Mucosa of descending colon (tissue), 3 donors: ENCODE measurements at regions not wholly inside any gene's neighbourhood (a gene's known extent, or its start where the extent isn't known, plus 50 kb on each side); places are given as distances from the start of the nearest gene placed in this dataset.

Source experiments
- ATAC-seq: fragments of 200-7000 bp; cut with Tn5 transposase; one replicate; pipeline ENCODE4 v1.9.1; 2020; ENCODE audit warnings: mild to moderate bottlenecking, moderate library complexity
- DNase-seq, 3 donors: peaks; one replicate each; pipeline ENCODE4 v3.0.0-alpha.2; 2020
- H3K36me3 ChIP-seq: fragments of 200-600 bp; one replicate; pipeline ENCODE4 v1.8.0; 2021; ENCODE audit warnings: low read depth, mild to moderate bottlenecking
- H3K4me1 ChIP-seq: fragments of 200-600 bp; one replicate; pipeline ENCODE4 v1.8.0; 2021; ENCODE audit warnings: low read depth, mild to moderate bottlenecking
- H3K4me3 ChIP-seq: fragments of 200-600 bp; one replicate; pipeline ENCODE4 v1.8.0; 2021; ENCODE audit warnings: mild to moderate bottlenecking
- H3K9me3 ChIP-seq: fragments of 200-600 bp; one replicate; pipeline ENCODE4 v1.8.0; 2021; ENCODE audit warnings: mild to moderate bottlenecking
- CTCF ChIP-seq: fragments of 200-600 bp; IDR thresholded peaks from one replicate; pipeline ENCODE4 v1.8.0; 2022; ENCODE audit warnings: antibody characterized with exemption, mild to moderate bottlenecking
- intact Hi-C, 2 donors: fragments of 100-400 bp; cut with DNase I in 1 of 2; cut with micrococcal nuclease in 1 of 2; formaldehyde crosslinking; loops; one replicate each; pipeline versions ENCODE4 v1.11.0 to v1.11.1; 2022; cut with DNase I, micrococcal nuclease
- donor health status: DM: no; HTN: no; CAD: no; lungs with moderate emphysema.
- donor health status: DM: no; HTN: no; CAD: no.
- donor health status: DM: no; HTN: yes; CAD: no.

- intact Hi-C loops, result loop anchor here in 1 of 2 donors (10.0 kb wide), 1 partner anchor 329 kb away; the partner anchor contains the start of gene INHBB
- no peak for TF ChIP-seq CTCF
- Histone ChIP-seq H3K4me1 (peaks cover 5% of the 10 kb centered on the region), H3K4me3 (no peak overlapping the region), H3K36me3 (no peaks in the 10 kb centered on the region), H3K9me3 (no peaks in the 10 kb centered on the region)
- ATAC-seq (no peak), DNase-seq (no peak)
These were observed 62.1 kb upstream of the GLI2 start for GRCh38 chr2:120673571-120674061.

- intact Hi-C loops, result loop anchor here in 1 of 2 donors (10.0 kb wide), 1 partner anchor 330 kb away; the partner anchor contains the start of gene INHBB
- Histone ChIP-seq H3K36me3 (no peaks in the 10 kb centered on the region), H3K9me3 (no peaks in the 10 kb centered on the region), H3K4me3 (no peak overlapping the region), H3K4me1 (peaks cover 2% of the 10 kb centered on the region)
- no peak for TF ChIP-seq CTCF
- ATAC-seq (no peak), DNase-seq (no peak)
These were observed 61.2 kb upstream of the GLI2 start for GRCh38 chr2:120674246-120675170.

DNA sequence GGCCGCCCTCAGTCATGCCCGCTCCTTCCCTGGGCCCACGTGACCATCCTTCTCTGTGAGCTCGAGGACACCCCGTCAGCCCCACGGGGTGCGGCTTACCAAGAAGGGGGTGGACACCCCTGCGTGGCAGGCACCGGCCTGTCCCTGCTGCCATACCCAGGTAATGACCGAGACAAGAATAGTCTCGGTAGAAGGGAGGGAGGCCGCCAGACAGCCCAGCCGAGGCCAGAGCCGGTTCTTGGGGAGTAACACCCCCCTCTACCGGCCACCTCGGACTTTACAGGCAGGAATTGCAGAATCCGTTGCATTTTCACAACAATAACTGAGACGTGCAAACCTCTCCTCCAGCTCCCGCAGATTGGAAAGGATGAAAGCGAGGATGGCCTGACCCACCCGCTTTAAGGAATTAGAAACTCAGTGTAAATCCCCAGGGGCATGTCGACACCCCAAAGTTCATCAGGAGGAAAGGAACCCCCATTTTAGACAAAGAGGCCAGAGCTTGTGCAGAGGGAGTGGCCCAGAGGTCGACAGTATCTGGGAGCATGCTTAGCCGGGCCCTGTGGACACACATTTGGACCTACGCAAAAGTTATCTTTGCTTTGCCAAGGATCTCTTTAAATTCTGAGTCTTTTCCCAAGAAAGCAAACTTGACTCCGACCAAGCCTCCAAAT is 60.1 kb upstream of the GLI2 start:
- Histone ChIP-seq H3K9me3 (no peaks in the 10 kb centered on the region), H3K4me1 (no peaks in the 10 kb centered on the region), H3K4me3 (no peak overlapping the region), H3K36me3 (no peaks in the 10 kb centered on the region)
- TF ChIP-seq CTCF, result peak; percentile 32
- intact Hi-C loops, result loop anchor here in 1 of 2 donors (10.0 kb wide), 1 partner anchor 331 kb away; the partner anchor contains the start of gene INHBB
- DNase-seq (peak in 2 of 3 donors; percentile 73 to 75), ATAC-seq (peak; percentile 69)

GRCh38 chr2:120677221-120677620 is 58.4 kb upstream of the GLI2 start:
- intact Hi-C loops, result loop anchor here in 1 of 2 donors (10.0 kb wide), 1 partner anchor 332 kb away; the partner anchor contains the start of gene INHBB
- DNase-seq, result no peak
- no peak for TF ChIP-seq CTCF
- no peak for ATAC-seq
- Histone ChIP-seq H3K9me3 (no peaks in the 10 kb centered on the region), H3K4me3 (no peak overlapping the region), H3K36me3 (no peaks in the 10 kb centered on the region), H3K4me1 (no peaks in the 10 kb centered on the region)

- Histone ChIP-seq H3K4me3 (no peak overlapping the region), H3K36me3 (no peaks in the 10 kb centered on the region), H3K9me3 (no peaks in the 10 kb centered on the region), H3K4me1 (no peaks in the 10 kb centered on the region)
- DNase-seq (no peak), ATAC-seq (no peak)
- intact Hi-C loops, result loop anchor here in 1 of 2 donors (10.0 kb wide), 1 partner anchor 333 kb away; the partner anchor contains the start of gene INHBB
- no peak for TF ChIP-seq CTCF
These were observed 57.9 kb upstream of the GLI2 start for GRCh38 chr2:120677696-120678247.
